WTC11 (cell line): ENCODE measurements at regions not wholly inside any gene's neighbourhood (a gene's known extent, or its start where the extent isn't known, plus 50 kb on each side); places are given as distances from the start of the nearest gene placed in this dataset.

Source experiments
- AFF4 ChIP-seq: sonication (generic); formaldehyde crosslinking; IDR thresholded peaks from 2 replicates; pipeline ENCODE4 v1.8.1; 2023; ENCODE audit warnings: mild to moderate bottlenecking, missing genetic modification reagents, borderline replicate concordance
- ATF3 ChIP-seq: sonication (generic); formaldehyde crosslinking; conservative IDR thresholded peaks from 2 replicates; pipeline ENCODE4 v1.8.1; 2022; ENCODE audit warnings: mild to moderate bottlenecking, missing genetic modification reagents
- CTCF ChIP-seq: fragments of 200-600 bp; IDR thresholded peaks from 2 replicates; pipeline ENCODE4 v1.8.0; 2022; ENCODE audit warnings: antibody characterized with exemption
- E2F4 ChIP-seq: sonication (generic); formaldehyde crosslinking; IDR thresholded peaks from 2 replicates; pipeline ENCODE4 v1.8.1; 2022; ENCODE audit warnings: low read depth, mild to moderate bottlenecking, moderate library complexity, missing genetic modification reagents, borderline replicate concordance
- GRHL2 ChIP-seq: fragments of 250-450 bp; sonication (Bioruptor Pico); IDR thresholded peaks from 2 replicates; pipeline ENCODE4 v1.8.0; 2022; ENCODE audit warnings: mild to moderate bottlenecking, moderate library complexity; ENCODE audit not compliant: insufficient replicate concordance, severe bottlenecking
- IRF2 ChIP-seq: sonication (generic); formaldehyde crosslinking; IDR thresholded peaks from 2 replicates; pipeline ENCODE4 v1.8.0; 2022; ENCODE audit warnings: low read depth, missing genetic modification reagents, borderline replicate concordance
- KAT7 ChIP-seq: sonication (generic); formaldehyde crosslinking; IDR thresholded peaks from 2 replicates; pipeline ENCODE4 v1.8.1; 2023; ENCODE audit warnings: missing genetic modification reagents, mild to moderate bottlenecking, borderline replicate concordance
- MAX ChIP-seq: sonication (generic); formaldehyde crosslinking; IDR thresholded peaks from 2 replicates; pipeline ENCODE4 v1.8.0; 2022; ENCODE audit warnings: mild to moderate bottlenecking, missing genetic modification reagents
- NR2C2 ChIP-seq: sonication (generic); formaldehyde crosslinking; IDR thresholded peaks from 2 replicates; pipeline ENCODE4 v1.8.0; 2022; ENCODE audit warnings: mild to moderate bottlenecking, missing genetic modification reagents
- SP1 ChIP-seq: sonication (generic); formaldehyde crosslinking; conservative IDR thresholded peaks from 2 replicates; pipeline ENCODE4 v1.8.1; 2022; ENCODE audit warnings: missing genetic modification reagents
- ZNF396 ChIP-seq: fragments of 250-450 bp; sonication (Bioruptor Pico); IDR thresholded peaks from 2 replicates; pipeline ENCODE4 v1.8.0; 2021; ENCODE audit warnings: mild to moderate bottlenecking, moderate library complexity, borderline replicate concordance
- ZNF512 ChIP-seq: sonication (generic); formaldehyde crosslinking; IDR thresholded peaks from 2 replicates; pipeline ENCODE4 v1.8.1; 2022; ENCODE audit warnings: missing genetic modification reagents, borderline replicate concordance

- no peak for TF ChIP-seq IRF2 (CRISPR knock-in tag)
- no peak for TF ChIP-seq CTCF
- TF ChIP-seq MAX (CRISPR knock-in tag) = no peak
- no peak for TF ChIP-seq NR2C2 (CRISPR knock-in tag)
- TF ChIP-seq KAT7 (CRISPR knock-in tag) = no peak
- no peak for TF ChIP-seq ZNF512 (CRISPR knock-in tag)
- no peak for TF ChIP-seq ZNF396
- no peak for TF ChIP-seq E2F4
- no peak for TF ChIP-seq ATF3 (CRISPR knock-in tag)
- TF ChIP-seq SP1 (CRISPR knock-in tag) = no peak
- TF ChIP-seq GRHL2 (CRISPR knock-in tag) = no peak
- no peak for TF ChIP-seq AFF4 (CRISPR knock-in tag)
These were observed 105.3 kb upstream of the LINGO1 start for GRCh38 chr15:77738038-77738370.
